ENCODE measurements at regions not wholly inside any gene's neighbourhood (a gene's known extent, or its start where the extent isn't known, plus 50 kb on each side); places are given as distances from the start of the nearest gene placed in this dataset.

DNA sequence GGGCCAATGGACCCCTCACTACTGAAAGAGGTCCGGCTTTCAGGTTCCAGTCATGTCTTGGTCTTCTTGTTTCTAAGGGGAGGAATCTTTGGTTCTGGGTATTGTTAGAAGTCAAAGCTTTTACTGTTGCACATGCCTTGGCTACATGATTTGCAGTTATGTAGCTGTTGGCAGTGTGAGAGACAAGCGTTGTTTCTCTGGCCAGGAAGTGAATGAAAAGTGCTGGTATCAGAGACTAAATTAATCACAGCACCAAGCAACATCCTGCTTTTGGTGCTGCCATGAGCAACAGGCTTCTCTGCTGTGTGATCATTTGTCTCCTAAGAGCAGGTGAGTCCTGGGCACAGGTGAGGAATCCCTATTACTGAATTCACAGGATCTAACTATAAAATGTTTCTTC, 100.1 kb upstream of the PRSS3 start:
- H3K27me3 ChIP-seq (ENCODE audit: control insufficient read depth in 2 of 2, insufficient read depth in 2 of 2, low read length in 2 of 2): peaks cover 18 to 28% of the 10 kb centered on the region in 2 experiments
- FAIRE-seq (no peak), DNase-seq (ENCODE audit: low read depth, low spot score) (no peak)
- intact Hi-C loops (cut with micrococcal nuclease): no loop called here
- no peaks in the 10 kb centered on the region for H3K79me2 ChIP-seq (ENCODE audit: control insufficient read depth, insufficient read depth, low read length)
- H3K27ac ChIP-seq (ENCODE audit: insufficient read depth, low read depth, low read length): no peak overlapping the region
- no peak overlapping the region for H3K4me3 ChIP-seq (replicated peaks in 1 of 3; ENCODE audit: insufficient read depth in 1 of 3, low read depth in 1 of 3, low read length in 3 of 3)
- H3K36me3 ChIP-seq (ENCODE audit: control insufficient read depth in 2 of 2, extremely low read depth in 1 of 2, insufficient read depth in 2 of 2, low read length in 2 of 2): no peaks in the 10 kb centered on the region
- ChIA-PET CTCF (interaction anchor here (4.2 kb wide), 1 partner anchor 71 kb away, joined by 19 read pairs; no protein-coding TSS in a partner anchor), POLR2A (no interaction called here)
- H3K4me2 ChIP-seq (ENCODE audit: insufficient read depth, low read length): no peak overlapping the region
- no peaks in the 10 kb centered on the region for H3K9me1 ChIP-seq (replicated peaks; ENCODE audit: control insufficient read depth, extremely low read depth, insufficient read depth, low read length)
- H3K4me1 ChIP-seq (ENCODE audit: control insufficient read depth, extremely low read depth, insufficient read depth, low read length): no peaks in the 10 kb centered on the region
- TF ChIP-seq GATA2 (IDR thresholded peaks at IDR 0.05; ENCODE audit: insufficient read depth, insufficient read length, low read depth, low read length) (no peak), MYC (IDR thresholded peaks at IDR 0.05; ENCODE audit: low read depth, low read length) (no peak), JUN (IDR thresholded peaks at IDR 0.05; ENCODE audit: borderline replicate concordance, insufficient read depth, insufficient read length, low read depth) (no peak), EZH2 (IDR thresholded peaks at IDR 0.05; ENCODE audit: borderline replicate concordance, low read depth, low read length, severe bottlenecking) (no peak), POLR2A (IDR thresholded peaks at IDR 0.05; ENCODE audit: low read depth, low read length) (no peak), POLR2AphosphoS5 (IDR thresholded peaks at IDR 0.05; ENCODE audit: insufficient read depth, low read depth, low read length) (no peak), FOS (IDR thresholded peaks at IDR 0.05; ENCODE audit: borderline replicate concordance, insufficient read depth, low read length) (no peak)
- TF ChIP-seq, protein P1, sequence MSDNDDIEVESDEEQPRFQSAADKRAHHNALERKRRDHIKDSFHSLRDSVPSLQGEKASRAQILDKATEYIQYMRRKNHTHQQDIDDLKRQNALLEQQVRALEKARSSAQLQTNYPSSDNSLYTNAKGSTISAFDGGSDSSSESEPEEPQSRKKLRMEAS (IDR thresholded peaks at IDR 0.05; ENCODE audit: insufficient read depth, insufficient read length): no peak
- TF ChIP-seq, protein P2, sequence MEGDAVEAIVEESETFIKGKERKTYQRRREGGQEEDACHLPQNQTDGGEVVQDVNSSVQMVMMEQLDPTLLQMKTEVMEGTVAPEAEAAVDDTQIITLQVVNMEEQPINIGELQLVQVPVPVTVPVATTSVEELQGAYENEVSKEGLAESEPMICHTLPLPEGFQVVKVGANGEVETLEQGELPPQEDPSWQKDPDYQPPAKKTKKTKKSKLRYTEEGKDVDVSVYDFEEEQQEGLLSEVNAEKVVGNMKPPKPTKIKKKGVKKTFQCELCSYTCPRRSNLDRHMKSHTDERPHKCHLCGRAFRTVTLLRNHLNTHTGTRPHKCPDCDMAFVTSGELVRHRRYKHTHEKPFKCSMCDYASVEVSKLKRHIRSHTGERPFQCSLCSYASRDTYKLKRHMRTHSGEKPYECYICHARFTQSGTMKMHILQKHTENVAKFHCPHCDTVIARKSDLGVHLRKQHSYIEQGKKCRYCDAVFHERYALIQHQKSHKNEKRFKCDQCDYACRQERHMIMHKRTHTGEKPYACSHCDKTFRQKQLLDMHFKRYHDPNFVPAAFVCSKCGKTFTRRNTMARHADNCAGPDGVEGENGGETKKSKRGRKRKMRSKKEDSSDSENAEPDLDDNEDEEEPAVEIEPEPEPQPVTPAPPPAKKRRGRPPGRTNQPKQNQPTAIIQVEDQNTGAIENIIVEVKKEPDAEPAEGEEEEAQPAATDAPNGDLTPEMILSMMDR (IDR thresholded peaks at IDR 0.05; ENCODE audit: extremely low read depth in 1 of 2, insufficient read depth in 1 of 2, low read depth in 1 of 2, low read length in 2 of 2): no peak
- dilution Hi-C loops (cut with MboI; ENCODE audit: extremely low pct_ligation_motif_present, low sequenced_read_pairs): no loop called here
- H3K9me3 ChIP-seq (replicated peaks; ENCODE audit: control insufficient read depth, insufficient read depth, low read length): no peaks in the 10 kb centered on the region
- H4K20me1 ChIP-seq (replicated peaks; ENCODE audit: control insufficient read depth, extremely low read depth, insufficient read depth, low read length): no peaks in the 10 kb centered on the region
- no TSS peak for BruUV-seq (replicated peaks)
- H3K9ac ChIP-seq (replicated peaks; ENCODE audit: extremely low read depth, insufficient read depth, low read length): no peak overlapping the region
- no peak overlapping the region for H2AFZ ChIP-seq (ENCODE audit: low read depth, low read length)

Data from endothelial cell of umbilical vein (primary cell).